Dedifferentiated amniotic fluid mesenchymal stem cell (primary cell): ENCODE measurements at regions not wholly inside any gene's neighbourhood (a gene's known extent, or its start where the extent isn't known, plus 50 kb on each side); places are given as distances from the start of the nearest gene placed in this dataset.
"Not testable (repeated sequence)": the region's sequence is repeated elsewhere in the genome, so short reads cannot be mapped to it uniquely, and the experiment has no call there.

Experiments used
- DNase-seq: peaks from one replicate; pipeline ENCODE4 v3.0.0-alpha.2; 2016; ENCODE audit errors: extremely low spot score

DNA sequence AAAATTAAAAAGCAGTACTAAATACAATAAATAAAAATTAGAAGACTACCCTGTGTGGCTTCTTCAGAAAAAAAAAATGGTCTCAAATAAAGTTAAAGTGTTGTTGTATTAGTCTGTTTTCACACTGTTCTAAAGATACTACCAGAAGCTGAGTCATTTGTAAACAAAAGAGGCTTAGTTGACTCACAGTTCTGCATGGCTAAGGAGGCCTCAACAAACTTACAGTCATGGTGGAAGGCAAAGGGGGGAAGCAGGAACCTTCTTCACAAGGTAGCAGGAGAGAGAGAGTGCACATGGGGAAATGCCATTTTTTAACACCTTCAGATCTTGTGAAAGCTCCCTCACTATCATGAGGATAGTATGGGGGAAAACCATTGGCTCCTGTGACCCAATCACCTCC, 612.8 kb downstream of the RNF144A start:
- DNase-seq, result peak; percentile 31

DNA sequence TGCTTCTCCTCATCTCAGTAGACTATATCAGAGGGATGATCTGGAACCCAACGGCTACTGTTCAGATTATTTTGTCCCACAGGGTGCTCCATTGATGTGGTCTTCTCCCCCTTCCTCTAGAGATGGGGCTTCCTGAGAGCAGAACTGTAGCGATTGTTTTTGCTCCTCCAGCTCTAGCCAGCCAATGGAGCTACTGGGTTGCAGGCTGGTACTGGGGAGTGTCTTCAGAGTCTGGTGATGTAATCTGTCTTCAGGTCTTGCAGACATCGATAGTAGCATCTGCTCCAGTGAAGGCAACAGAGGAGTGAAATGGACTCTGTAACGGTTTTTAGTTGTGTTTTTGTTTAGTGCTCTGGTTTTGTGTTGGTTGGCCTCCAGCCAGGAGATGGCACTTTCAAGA, 621.9 kb downstream of the RNF144A start:
- DNase-seq, result no peak

DNA sequence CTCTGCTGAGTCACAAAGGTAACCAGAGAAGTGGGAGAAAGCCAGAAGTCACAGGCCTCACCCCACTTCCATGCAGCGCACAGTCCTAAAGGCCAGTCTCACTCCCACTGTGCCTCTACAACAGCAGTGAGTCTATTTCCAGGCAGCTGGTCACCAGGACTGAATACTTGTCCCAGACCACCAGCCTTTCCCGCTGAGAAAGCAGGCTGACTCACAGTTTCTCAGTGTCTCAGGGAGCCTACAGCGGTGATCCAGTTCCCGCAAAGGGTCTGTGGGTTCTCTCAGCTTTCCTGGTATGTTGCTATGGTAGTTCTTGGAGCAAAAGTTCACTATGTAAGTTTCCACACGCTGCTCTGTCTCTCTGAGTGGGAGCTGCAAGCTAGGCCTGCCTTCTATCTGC, 622.5 kb downstream of the RNF144A start:
- DNase-seq, result peak; percentile 30

DNA sequence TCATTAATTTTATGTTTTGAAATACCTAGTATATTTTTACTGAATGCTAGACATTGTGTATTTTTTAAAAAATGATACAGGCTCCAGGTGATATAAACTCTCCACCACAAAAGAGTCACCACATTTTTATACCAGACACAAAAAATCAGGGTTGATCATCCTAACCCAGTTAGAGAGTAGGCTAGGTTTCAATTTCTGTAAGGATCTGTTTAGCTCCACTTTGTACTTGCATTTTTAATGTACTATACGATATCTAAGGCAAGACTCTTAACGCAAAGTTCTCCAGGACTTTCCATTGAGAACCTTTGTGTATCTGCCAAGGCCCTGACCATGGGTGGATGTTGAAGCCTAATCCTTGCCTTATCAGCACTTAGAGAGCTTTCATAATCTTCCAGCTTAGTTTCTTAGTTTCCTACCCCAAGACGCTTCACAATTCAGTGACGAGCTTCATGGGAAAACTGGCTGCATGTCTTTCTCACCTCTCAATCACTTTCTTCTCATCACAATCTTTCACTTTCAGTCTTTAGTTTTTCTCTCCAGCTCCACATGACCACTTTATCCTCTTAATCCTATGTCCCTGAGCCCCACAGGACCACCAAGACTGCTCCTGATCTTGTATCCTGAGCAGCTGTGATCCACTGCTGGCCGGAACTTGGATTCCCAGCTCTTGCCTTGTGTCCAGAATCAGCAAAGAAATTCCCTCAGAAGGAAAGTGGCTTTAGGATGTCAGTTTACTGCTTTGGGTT, 635.8 kb downstream of the RNF144A start:
- DNase-seq, result no peak

DNA sequence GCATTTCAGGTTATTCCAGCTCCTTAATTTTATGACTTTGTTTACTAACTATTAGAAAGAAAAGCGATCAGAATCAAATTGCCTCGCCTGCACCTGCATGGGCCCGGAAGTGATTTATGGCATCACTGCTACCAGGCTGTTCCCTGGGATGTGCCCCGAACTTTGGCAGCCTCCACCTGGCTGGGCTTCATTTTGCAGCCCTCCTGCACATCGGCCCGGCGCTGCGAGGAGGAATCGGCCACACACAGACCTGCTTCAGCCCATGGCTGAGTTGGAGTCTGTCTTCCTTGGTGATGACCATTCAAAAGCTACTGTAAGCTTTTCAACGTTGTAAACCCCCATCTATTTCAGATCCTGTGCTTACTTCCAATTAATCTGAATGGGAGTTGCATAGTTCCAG, 638.0 kb downstream of the RNF144A start:
- no peak for DNase-seq

DNA sequence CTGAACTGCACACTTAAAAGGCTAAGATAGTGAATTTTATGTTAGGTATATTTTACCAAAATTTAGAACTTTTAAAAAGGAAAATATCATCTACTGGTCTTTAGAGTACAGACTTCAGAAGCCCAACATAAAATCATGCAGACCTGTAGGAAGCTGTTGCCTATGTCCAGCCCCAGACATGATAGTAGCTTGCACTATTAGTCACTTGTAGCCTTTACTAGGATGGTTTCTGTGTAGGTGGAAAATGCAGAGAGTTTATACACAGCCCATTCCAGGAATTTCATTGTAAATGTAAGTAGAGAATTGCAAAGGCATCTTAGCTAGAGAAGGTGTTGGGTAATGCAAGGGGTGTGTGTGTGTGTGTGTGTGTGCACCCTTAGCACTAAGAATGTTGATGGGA, 640.2 kb downstream of the RNF144A start:
- DNase-seq, result no peak

DNA sequence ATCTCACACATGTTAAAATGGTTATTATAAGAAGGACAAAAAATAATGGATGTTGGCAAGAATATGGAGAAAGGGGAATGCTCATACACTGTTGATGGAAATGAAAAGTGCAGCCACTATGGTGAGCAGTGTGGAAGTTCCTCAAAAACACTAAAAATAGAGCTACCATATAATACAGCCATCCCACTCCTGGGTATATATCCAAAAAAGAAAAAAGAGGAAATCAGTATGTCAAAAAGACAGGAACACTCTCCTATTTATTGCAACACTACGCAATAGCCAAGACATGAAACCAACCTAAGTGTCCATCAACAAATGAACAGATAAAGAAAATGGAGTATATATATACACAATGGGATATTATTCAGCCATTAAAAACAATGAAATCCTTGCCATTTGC, 642.6 kb downstream of the RNF144A start:
- DNase-seq, result no peak

DNA sequence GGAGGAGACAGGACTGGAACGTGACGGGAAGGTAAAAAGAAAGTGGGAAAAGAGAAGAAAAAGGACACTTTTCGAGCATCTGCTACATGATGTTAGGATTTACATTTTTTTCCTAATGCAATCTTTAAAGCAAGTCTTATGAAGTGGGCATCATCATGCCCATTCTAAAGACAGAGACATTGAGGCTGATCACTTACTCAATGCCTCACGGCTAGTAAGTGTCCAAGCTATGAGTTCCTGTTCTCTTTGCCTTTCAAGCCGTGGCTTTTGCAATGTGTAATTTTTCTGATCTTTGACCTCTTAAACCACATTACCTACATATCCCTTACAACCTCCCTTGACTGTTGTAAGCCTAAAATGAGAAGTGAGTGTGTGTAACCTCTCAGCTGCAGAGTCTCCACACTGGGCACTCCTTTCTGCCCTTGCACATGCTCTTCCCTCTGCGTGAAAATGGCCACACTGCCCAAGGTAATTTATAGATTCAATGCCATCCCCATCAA, 649.2 kb downstream of the RNF144A start:
- no peak for DNase-seq

DNA sequence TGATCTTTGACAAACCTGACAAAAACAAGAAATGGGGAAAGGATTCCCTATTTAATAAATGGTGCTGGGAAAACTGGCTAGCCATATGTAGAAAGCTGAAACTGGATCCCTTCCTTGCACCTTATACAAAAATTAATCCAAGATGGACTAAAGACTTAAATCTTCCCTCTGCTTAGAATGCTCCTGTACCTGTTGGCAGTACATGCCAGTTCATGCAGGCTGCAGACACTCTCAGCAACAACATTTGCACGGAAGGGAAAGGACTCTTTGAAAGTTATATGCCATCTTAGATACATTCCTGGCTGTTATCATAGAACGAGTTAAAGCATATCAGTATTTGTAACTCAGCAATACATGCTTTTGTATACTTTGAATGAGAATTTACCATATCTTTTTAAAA, 649.9 kb downstream of the RNF144A start:
- DNase-seq, result not testable (repeated sequence)

DNA sequence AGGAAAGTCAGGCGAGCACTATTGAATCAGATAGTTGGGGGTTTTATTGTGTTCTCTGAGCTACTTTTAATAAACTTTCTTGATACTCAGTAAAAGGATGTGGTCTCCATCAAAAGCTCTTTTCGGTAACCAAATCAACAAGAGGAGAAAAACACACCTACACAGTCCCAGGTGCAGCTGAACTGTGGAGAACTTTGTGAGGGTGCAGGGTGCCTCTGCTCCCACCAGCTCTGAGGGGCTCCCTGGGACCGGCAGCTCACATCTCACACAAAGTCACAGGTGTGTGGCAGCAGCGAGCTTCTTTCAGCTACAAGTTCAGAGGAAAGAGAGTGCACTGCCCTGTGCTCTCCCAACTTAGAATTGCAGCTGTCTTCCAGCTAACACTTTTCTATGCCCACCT, 650.4 kb downstream of the RNF144A start:
- DNase-seq, result no peak

DNA sequence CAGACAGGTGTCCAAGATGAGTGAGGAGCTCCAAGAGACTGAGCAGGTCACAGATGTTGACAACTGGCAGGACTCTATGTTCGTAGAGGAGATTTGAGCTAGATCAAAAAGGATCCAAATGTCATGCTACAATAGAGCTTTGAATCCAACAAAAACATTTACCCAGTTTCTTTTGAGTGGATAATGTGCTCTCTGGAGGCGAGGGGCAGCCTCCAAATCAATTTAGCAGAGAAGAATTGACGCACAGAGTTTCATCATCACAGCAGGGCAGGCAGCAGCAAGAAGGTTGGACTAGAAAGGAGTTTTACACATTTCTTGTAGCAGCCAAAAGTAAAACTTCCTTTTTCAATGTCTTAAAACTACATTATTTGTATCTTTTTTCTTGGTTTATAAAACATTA, 653.0 kb downstream of the RNF144A start:
- DNase-seq, result no peak

DNA sequence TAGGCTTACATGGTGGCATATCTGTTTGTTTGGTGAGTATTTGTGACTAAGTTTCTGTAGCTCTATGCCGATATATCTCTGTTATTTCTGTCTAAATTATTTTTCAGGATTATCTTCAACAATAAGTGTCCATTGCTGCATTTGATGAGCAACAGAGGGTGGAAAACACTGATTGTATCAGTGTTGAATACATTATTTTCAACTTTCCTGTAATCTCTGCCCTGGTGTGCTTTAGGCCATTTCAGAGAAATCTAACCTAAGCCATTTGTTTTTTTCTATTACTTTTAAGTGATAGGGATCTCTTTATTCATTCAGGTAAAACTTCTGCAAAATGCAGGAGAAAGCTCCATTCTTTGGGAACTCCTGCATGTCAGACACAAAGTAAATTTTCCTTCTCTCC, 654.5 kb downstream of the RNF144A start:
- no peak for DNase-seq

DNA sequence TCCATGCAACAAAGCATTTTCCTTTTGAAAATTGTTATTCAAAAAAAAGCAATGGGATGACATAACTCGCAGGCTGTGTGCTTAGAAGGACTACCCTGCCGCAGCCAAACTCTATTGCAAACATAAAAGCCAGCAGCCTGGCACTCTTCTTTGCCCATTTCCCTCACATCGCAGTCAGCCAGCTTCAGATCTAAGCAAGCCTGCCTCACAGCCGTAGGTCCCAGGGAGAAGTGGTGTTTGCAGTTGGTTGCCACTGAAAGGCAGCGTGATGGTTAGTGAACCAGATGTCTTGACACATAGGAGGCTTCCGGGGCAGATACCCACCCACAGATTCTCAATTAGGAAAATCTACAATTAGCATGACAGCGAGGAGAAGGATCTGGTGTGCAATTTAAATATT, 655.2 kb downstream of the RNF144A start:
- DNase-seq, result no peak

DNA sequence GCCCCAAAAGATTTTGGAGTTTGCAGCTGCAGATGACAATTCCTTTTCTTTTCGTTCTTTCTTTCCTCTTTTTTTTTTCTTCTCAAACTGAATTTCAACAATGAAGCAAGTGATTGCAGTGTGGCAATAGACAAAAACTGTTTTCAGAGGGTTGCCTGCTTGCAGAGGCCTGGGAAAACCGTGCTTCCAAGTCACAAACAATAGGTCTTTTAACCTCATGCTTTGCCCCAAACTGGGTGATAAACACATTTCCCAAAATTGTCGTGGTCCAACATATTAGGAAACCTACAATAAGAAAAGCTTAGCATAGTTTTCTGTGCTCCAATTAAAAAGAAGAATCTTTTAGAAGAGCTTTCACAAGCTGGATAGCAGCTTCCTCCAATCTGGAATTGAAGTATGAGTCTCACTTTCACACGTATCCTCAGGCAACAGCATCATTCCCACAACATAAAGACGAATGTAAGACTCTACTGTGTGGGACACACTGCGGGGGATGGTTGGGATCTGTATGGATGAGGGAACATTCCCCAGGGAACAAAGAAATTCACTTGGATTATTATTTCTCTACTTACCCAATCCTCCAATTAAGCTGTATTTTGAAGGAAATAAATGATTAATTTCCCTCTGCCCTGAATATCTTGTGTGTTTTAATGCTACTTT, 656.1 kb downstream of the RNF144A start:
- no peak for DNase-seq

DNA sequence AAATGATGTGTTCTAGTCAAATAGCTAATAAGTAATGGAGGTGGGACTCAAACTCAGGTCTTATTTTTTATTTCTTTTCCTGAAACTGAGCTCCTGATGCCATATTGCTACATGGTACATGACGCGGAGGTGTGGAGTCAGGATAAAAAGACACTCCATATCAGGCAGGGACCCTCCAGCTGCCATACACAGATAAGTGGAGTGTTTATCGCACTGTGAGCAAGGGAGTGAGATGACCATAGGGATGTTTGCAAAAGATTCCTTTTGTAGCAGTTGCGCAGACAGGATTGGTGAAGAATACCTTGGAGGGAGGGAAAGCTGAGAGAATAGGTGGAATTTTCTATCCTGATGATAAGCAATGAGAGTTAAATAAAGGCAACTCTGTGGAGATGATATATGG, 657.2 kb downstream of the RNF144A start:
- no peak for DNase-seq

DNA sequence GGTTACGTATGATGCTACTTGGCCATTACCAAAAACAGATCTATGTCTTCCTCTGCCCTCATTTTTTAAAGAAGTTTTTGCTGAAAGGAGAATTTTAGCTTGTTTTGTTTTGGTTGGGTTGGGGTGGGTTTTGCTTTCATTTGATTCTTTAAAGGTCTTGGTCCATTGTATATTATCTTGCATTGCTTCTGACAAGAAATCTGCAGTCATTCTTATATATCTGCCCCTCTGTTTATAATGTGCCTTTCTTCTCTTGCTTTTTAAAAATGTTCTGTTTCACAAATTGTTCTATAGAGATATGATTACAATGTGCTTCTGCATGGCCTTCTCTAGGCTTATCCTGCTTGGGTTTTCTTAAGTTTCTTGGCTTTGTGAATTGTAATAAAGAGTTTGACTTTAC, 660.6 kb downstream of the RNF144A start:
- DNase-seq, result no peak

DNA sequence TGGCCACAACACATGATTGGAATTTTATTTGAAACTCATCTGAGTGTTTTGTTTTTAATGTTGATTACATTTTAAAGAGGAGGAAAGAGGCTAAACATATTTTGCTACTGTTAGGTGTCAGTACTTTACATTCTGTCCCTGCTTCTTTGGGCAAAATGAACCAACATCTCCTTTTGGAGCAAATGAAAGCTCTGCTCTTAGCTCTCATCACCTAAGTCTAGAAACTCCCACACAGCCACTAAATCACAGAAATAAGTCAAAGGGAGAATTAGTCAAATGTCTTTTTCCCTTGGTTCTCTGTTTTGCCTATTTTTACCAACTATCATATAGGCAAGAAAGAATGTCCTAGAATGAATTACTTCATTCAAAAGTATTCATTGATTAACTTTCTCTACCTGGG, 666.8 kb downstream of the RNF144A start:
- DNase-seq, result no peak

DNA sequence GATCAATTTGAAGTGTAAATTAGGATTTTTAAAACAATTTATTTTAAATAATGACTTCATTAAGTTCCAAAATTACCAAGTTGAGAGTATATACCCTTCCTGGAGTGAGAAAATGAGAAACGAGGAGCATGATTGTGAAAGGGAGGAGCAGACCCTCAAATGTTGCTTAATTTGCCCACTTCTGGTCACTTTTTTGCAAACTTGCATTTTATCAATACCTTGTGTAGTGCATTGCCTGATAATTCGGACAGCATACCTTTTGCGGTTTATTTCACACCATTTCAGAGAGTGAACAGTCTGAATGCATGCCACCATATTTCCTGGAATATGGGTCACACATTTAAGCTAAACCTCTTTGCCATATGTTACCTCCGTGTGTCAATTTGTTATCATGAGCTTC, 669.7 kb downstream of the RNF144A start:
- no peak for DNase-seq

DNA sequence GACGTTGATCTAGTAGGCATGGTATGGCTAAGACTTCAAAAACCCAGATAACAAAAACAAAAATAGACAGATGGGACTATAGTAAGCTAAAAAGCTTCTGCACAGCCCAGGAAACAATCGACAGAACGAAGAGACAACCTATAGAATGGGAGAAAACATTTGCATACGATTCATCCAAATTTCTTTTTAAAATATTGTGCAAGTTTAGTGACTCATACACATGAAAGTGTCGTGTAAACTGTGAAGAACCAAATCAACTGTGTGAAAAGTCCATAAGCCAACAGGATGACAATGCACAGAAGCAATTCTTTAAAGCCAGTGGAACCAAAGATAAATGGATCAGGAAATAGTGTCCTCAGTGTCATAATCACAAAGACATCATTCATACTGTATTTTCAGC, 671.1 kb downstream of the RNF144A start:
- no peak for DNase-seq

DNA sequence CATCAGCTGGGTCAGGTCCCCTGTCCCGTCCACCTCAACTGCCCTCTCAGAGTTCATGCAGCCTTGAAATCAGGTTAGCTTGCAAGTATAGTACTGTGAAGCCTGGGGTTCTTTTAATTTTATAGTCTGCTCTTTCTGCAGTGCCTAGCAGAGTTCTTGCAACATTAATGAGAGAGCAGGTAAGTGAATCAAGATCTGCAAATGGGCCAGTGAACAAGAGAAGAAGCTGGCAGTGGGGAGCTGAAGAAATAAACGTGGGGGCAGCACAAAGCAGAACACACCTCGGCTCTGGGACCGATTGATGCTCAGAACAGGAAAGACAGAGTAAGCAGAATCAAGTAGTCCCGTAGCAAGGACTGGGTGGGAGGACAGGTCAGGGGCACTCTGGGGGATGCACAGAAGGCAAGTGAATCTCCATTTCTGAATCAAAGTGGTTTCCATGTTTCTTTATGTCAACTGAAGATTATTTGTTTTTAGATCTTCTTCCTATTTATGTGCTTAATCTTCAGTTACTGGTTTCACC, 675.5 kb downstream of the RNF144A start:
- DNase-seq, result no peak

DNA sequence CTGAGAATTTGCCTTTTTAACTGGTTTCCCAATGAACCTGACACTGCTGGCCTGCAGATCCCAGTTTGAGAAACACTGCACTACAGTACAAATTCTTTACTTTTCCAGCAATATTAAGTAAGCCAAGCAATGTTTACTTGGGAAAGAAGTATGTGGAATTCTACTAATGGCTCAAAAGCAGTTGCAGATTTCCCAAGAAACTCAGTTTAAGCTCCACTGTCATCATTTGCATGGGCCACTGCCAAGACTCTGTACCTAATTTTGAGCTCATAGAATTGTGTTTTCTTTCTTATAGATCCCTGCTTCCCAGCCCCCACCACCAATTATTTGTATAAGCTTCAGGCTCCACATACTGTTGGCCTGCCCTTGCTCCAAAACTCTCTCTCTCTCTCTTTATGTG, 676.1 kb downstream of the RNF144A start:
- DNase-seq, result peak; percentile 31

DNA sequence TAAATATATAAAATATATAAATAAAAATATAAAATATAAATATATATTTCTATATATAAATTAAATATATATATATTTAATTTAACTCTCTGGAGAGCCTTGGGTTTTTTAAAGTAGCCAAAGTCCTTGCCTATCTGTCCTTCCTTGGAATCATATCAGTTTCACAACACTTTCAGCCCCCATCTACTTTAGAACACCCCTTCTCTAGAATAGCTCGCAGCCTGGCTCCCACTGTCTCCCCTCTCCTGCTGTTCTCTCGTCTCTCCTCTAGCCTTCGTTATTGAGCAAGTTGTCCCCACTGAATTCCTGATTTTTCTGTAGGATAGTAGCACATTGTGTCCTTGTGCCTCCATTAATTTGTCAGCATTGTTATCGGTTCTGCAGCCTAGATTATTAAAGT, 677.0 kb downstream of the RNF144A start:
- no peak for DNase-seq

DNA sequence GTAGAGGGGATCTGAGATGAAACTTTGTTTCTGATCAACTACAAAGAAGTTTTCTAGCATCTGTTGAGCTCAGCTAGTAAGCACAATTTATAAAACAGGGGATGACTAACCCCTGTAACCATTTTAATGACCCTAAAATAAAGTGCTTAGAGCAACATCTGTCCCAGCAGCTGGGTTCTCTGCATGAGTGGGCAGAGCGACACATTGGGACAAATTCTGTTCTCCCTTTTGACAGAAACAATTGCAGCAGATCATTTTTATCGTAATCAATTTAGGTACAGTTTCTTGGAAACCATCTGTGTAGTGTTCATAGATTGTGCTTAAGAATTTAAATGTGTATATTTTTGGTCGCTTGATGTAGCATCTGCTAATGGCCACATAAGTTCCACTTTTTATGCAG, 678.0 kb downstream of the RNF144A start:
- no peak for DNase-seq
